ENCODE measurements at regions not wholly inside any gene's neighbourhood (a gene's known extent, or its start where the extent isn't known, plus 50 kb on each side); places are given as distances from the start of the nearest gene placed in this dataset.

DNA sequence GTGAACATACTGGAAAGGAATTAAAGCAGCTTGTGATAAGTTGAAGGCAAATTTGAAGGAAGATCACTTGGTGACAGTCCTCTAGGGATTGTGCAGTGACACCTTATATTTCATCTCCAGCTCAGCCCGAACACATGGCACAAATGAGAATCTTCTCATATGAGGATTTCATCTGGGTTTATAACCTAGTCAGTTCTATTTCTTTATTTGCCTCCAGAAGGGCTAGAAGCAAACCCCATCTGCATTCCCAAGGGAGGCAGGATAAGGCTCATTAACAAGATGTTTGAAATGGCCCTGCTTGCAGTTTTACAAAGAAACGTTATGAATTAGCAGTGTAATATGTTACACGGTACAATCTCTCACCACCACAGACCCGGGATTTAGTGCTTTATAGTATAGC, 90.7 kb upstream of the KRR1 start:
- TF ChIP-seq POLR2AphosphoS5 (IDR thresholded peaks at IDR 0.05; ENCODE audit: low read depth) = no peak
- TF ChIP-seq, protein P1, sequence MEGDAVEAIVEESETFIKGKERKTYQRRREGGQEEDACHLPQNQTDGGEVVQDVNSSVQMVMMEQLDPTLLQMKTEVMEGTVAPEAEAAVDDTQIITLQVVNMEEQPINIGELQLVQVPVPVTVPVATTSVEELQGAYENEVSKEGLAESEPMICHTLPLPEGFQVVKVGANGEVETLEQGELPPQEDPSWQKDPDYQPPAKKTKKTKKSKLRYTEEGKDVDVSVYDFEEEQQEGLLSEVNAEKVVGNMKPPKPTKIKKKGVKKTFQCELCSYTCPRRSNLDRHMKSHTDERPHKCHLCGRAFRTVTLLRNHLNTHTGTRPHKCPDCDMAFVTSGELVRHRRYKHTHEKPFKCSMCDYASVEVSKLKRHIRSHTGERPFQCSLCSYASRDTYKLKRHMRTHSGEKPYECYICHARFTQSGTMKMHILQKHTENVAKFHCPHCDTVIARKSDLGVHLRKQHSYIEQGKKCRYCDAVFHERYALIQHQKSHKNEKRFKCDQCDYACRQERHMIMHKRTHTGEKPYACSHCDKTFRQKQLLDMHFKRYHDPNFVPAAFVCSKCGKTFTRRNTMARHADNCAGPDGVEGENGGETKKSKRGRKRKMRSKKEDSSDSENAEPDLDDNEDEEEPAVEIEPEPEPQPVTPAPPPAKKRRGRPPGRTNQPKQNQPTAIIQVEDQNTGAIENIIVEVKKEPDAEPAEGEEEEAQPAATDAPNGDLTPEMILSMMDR (IDR thresholded peaks at IDR 0.05; ENCODE audit: insufficient read depth, low read length) = no peak
